HG03354 (cell line): ENCODE measurements at regions not wholly inside any gene's neighbourhood (a gene's known extent, or its start where the extent isn't known, plus 50 kb on each side); places are given as distances from the start of the nearest gene placed in this dataset.
A peak's percentile ranks its signal among the peaks of the same experiment; 100 is the strongest.
"Not testable (repeated sequence)": the region's sequence is repeated elsewhere in the genome, so short reads cannot be mapped to it uniquely, and the experiment has no call there.

Experiments used
- ATAC-seq: cut with Tn5 transposase; IDR thresholded peaks from one replicate; pipeline ENCODE4 v1.9.1; 2021; ENCODE audit warnings: mild to moderate bottlenecking; ENCODE audit not compliant: unreplicated experiment, poor library complexity, severe bottlenecking

DNA sequence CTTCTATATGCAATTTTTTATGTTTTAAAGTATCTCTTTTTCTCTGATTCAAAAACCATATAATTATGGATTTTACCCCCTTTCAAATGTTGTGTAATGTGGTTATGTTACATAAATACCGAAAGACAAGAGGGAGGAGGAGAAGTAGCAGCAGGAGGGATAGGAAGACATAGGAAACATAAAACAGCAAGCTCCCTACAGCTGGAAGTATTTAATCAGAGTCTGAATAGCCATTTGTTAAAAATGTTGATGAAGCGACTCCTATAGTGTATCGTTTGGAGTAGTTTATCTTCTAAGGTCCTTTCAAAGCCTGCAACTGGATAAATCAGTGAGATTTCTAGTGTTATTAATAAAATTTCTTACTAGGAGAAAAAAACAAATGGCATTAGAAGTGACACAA, 598.1 kb upstream of the GOLIM4 start:
- ATAC-seq: no peak

- no peak for ATAC-seq
Observed at GRCh38 chr3:168688267-168688666, 592.5 kb upstream of the GOLIM4 start.

GRCh38 chr3:168684519-168684918, 588.8 kb upstream of the GOLIM4 start:
- no peak for ATAC-seq

DNA sequence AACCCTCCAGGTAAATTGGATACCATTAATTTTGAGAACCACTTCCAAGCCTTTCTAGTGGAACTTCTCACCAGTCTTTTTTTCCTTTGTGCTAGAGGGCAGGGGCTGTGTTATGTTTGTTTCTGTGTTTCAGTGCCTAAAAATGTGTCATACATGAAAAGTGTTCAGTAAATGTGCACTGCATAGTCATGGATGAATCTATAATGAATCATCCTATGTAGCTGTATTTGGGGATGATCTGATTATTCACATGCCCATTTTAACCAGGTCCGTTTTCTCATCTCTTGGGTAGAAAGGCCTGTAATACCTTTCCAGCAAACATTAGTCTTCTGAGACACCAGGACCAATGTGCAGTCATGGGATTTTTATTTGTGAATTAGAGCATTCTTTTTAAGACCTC, 583.0 kb upstream of the GOLIM4 start:
- no peak for ATAC-seq

GRCh38 chr3:168671091-168671490, 575.4 kb upstream of the GOLIM4 start:
- no peak for ATAC-seq

DNA sequence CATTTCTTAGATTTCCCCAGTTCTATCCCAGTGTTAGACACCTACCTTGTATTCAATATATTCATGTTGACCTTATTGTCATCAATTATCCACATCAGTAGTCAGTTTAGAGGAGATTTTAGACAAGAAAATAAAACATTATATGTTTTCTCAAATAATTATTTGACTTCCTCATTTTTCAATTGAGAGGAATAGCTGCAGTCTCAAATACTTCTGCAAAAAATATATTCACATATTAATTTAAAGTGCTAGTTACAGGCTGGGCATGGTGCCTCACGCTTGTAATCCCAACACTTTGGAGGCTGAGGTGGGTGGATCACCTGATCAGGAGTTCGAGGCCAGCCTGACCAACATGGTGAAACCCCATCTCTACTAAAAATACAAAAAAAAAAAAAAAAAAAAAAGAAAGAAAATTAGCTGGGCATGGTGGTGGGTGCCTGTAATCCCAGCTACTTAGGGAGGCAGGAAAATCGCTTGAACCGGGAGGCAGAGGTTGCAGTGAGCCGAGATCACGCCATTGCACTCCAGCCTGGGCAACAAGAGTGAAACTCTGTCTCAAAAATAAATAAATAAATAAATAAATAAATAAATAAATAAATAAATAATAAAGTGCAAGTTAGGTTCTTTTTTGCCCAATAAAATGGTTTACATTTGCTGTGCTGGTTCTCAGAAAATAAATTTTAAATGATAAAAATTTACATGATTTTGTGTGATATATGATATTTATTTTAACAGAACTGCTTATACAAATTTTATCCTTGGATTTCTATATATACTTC, 565.3 kb upstream of the GOLIM4 start:
- not testable (repeated sequence) for ATAC-seq

- no peak for ATAC-seq
Observed at GRCh38 chr3:168659015-168659414, 563.3 kb upstream of the GOLIM4 start.

DNA sequence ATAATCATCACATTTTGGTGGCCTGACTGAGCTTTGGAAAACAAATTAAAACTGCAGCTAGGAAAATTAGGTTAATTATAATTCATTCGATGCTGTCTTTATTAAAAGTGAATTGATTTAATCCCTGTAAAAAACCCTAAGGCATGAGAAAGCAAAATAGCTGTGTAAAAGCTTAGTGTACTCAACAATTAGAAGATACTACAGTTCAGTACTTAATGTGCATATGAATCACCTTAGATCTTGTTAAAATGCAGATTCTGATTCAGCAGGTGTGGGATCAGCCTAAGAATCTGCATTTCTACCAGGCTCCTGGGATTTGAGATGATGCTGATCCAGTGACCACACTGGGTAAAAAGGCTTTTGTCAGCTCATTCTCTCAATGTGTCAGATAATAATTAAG, 559.9 kb upstream of the GOLIM4 start:
- no peak for ATAC-seq

- ATAC-seq: no peak
Observed at GRCh38 chr3:168654700-168655099, 559.0 kb upstream of the GOLIM4 start.

GRCh38 chr3:168653255-168653654, 557.5 kb upstream of the GOLIM4 start:
- no peak for ATAC-seq

- no peak for ATAC-seq
Observed at GRCh38 chr3:168648321-168648720, 552.6 kb upstream of the GOLIM4 start.

GRCh38 chr3:168647582-168647981, 551.9 kb upstream of the GOLIM4 start:
- no peak for ATAC-seq

GRCh38 chr3:168645180-168645579, 549.5 kb upstream of the GOLIM4 start:
- ATAC-seq: no peak

DNA sequence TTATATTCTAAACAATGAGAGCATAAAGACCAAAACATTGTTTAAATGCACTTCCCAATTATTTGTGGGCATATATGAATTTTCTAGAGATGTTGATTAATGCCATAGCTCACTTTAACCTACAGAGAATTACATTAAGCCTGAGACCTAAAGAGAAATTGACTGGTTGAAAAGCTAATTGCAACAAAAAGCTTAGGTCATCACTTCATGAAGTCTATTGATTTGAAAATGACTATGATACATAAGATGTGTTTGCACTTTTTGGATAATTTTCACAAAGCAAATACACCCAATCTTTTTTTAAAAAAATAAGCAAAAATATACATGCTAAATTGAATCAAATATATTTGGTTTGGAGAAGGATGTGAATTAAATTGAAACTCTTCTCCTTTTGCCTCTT, 532.8 kb upstream of the GOLIM4 start:
- ATAC-seq: no peak

DNA sequence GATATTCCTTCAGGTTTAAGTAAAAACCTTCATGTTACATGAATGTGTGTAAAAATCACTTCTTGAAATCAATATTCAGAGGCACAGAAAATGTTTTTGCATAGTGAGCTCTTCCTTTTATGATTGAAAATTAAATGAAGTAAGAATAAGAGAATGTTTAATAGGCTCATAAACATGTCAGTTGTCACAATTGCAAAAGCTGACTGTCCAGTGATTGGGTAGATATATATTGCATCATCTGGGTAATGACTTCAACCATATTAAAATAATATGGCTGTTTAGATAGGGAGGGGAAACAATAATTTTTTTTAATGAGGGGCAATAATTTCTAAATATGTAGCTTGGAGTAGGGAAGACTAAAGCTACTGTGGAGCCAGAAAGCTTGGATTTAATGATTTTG, 529.8 kb upstream of the GOLIM4 start:
- no peak for ATAC-seq

DNA sequence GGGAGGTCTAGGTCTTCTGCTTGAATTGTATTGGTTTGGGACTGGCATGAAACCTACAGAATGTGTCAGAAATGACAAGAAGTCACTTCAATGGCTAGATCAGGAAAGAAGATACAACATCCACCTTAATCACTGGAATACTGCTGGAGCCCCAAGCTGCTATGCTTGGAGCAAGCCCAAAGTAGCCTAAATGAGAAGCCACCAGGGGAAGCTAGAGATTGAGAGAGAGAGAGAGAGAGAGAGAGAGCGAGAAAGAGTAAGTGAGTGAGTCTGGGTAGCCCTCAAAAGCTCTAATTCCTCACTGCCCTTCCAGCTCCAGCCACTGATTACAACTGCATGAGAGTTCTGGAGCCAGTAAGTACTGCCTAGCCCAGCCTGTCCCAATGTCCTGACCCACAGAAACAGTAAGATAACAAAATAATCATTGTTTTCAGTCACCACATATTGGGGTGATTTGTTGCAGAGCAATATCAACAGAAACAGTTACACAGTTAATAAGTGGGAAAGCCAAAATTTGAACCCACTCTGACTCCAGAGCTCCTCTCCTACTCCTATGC, 529.2 kb upstream of the GOLIM4 start:
- ATAC-seq: no peak

- no peak for ATAC-seq
Observed at GRCh38 chr3:168624195-168624594, 528.5 kb upstream of the GOLIM4 start.

GRCh38 chr3:168622795-168623194, 527.1 kb upstream of the GOLIM4 start:
- ATAC-seq: no peak

DNA sequence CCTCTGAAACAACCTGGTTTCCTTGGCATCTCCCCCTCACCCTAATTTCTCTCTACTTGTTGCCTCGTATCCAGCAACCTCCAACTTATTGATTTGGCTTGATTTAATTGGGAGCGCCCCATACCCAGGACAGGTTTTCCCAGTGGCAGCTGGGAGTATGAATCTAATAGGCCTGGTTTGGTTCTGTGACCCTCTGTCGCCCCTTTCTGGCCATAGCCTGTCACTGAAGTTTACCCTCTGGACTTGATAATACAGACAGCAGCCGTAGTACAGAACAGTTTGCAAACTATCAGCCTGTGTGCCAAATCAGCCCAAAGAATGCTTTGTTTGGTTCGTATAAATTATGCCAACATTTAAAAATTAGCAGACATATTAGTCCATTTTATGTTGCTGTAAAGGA, 525.1 kb upstream of the GOLIM4 start:
- peak; percentile 69 for ATAC-seq

- no peak for ATAC-seq
Observed at GRCh38 chr3:168618827-168619470, 523.2 kb upstream of the GOLIM4 start.

- ATAC-seq: no peak
Observed at GRCh38 chr3:168617658-168618057, 521.9 kb upstream of the GOLIM4 start.
